K562 (cell line): ENCODE measurements at regions not wholly inside any gene's neighbourhood (a gene's known extent, or its start where the extent isn't known, plus 50 kb on each side); places are given as distances from the start of the nearest gene placed in this dataset.

Source experiments
- GTF2F1 ChIP-seq: IDR thresholded peaks from 2 replicates; pipeline ENCODE4 v1.6.1; 2011; ENCODE audit warnings: low read depth, low read length, improper control_type of control experiment
- MXI1 ChIP-seq: IDR thresholded peaks from 2 replicates; pipeline ENCODE4 v1.6.1; 2011; ENCODE audit warnings: low read depth, mild to moderate bottlenecking, improper control_type of control experiment, low read length

- TF ChIP-seq GTF2F1 (no peak), MXI1 (no peak)
Measured at GRCh38 chr6:105794239-105794638, 291.9 kb upstream of the PRDM1 start.
